Psoas muscle (tissue), 7 donors: ENCODE measurements at regions not wholly inside any gene's neighbourhood (a gene's known extent, or its start where the extent isn't known, plus 50 kb on each side); places are given as distances from the start of the nearest gene placed in this dataset.

Experiments used
- ATAC-seq, 4 donors: fragments of 200-7000 bp; cut with Tn5 transposase; one replicate each; pipeline ENCODE4 v1.9.1; 2020; ENCODE audit warnings: moderate library complexity in 3 of 4, mild to moderate bottlenecking in 2 of 4
- DNase-seq, 2 donors: peaks; one replicate each; pipeline ENCODE4 v3.0.0-alpha.2; 2020
- H3K27ac ChIP-seq: fragments of 200-600 bp; one replicate; pipeline ENCODE4 v1.8.0; 2022
- H3K27me3 ChIP-seq, 3 donors: fragments of 200-600 bp in 1 of 3; one replicate each; pipeline versions ENCODE4 v1.6.1 to v1.8.0; 2013 to 2022; ENCODE audit warnings: low read length in 2 of 3, mild to moderate bottlenecking in 2 of 3, moderate library complexity in 1 of 3; ENCODE audit not compliant: insufficient read depth in 3 of 3
- H3K36me3 ChIP-seq, 2 donors: fragments of 200-600 bp in 1 of 2; one replicate each; pipeline versions ENCODE4 v1.6.1 to v1.8.0; 2013 to 2022; ENCODE audit warnings: low read depth in 1 of 2, mild to moderate bottlenecking in 1 of 2, moderate library complexity in 1 of 2; ENCODE audit not compliant: insufficient read depth in 1 of 2
- H3K4me1 ChIP-seq: fragments of 200-600 bp; one replicate; pipeline ENCODE4 v1.8.0; 2022
- H3K4me3 ChIP-seq: fragments of 200-600 bp; one replicate; pipeline ENCODE4 v1.8.0; 2022; ENCODE audit warnings: mild to moderate bottlenecking
- H3K9me3 ChIP-seq: fragments of 200-600 bp; one replicate; pipeline ENCODE4 v1.8.0; 2022
- WGBS, 3 donors: extraction: QIAGEN DNeasy Blood & Tissue Kit; methylation state at CpG; one replicate each; pipeline versions ENCODE4 v1.1.6 to v1.1.7; 2013; 5-methylcytosine and 5-hydroxymethylcytosine counted together
- intact Hi-C, 2 donors: fragments of 100-400 bp; cut with DNase I; formaldehyde crosslinking; loops; one replicate each; pipeline versions ENCODE4 v1.11.0 to v1.14.2; 2022
- TF ChIP-seq, protein P1 (sequence below): fragments of 200-600 bp; IDR thresholded peaks from one replicate; pipeline ENCODE4 v1.8.0; 2022; ENCODE audit warnings: antibody characterized with exemption
- donor health status: healthy with polysubstance abuse.
- donor health status: DM: no; HTN: no; CAD: no; lungs with moderate emphysema.
- donor health status: Bipolar disorder and iron deficiency.
- donor health status: healthy.
- donor health status: DM: yes; HTN: yes; CAD: no.
- donor health status: DM: no; HTN: no; CAD: no.
- donor health status: DM: yes; HTN: yes; CAD: no.

DNA sequence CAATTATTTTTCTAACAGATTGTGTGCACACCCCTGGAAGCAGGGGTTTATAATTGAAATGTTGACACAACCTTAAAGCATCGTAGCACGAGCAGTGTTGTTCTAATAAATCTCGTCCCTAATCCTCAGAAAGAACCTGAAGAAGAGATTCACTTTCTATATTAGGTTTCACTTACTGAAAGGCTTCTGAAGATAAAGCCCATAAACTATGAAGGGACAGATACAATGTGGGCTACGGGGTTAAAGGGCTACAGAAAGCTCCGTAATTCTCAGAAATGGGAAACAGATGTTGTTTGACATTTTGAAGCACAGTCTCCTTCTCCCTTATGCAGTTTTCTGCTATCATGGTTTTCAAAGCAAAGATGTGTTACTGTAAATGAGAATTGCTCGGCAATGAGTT, 479.6 kb downstream of the GATA3 start:
- no peak for ATAC-seq
- 20% methylated on average over 6 of the region's 6 CpGs for WGBS, 3 donors
- no peak overlapping the region for H3K4me3 ChIP-seq
- no peaks in the 10 kb centered on the region for H3K4me1 ChIP-seq
- peaks cover 4% of the 10 kb centered on the region for H3K9me3 ChIP-seq
- no peak overlapping the region for H3K27ac ChIP-seq
- no peaks in the 10 kb centered on the region for H3K27me3 ChIP-seq
- no peak for DNase-seq
- intact Hi-C loops: no loop called here
- no peaks in the 10 kb centered on the region for H3K36me3 ChIP-seq
- TF ChIP-seq, protein P1, sequence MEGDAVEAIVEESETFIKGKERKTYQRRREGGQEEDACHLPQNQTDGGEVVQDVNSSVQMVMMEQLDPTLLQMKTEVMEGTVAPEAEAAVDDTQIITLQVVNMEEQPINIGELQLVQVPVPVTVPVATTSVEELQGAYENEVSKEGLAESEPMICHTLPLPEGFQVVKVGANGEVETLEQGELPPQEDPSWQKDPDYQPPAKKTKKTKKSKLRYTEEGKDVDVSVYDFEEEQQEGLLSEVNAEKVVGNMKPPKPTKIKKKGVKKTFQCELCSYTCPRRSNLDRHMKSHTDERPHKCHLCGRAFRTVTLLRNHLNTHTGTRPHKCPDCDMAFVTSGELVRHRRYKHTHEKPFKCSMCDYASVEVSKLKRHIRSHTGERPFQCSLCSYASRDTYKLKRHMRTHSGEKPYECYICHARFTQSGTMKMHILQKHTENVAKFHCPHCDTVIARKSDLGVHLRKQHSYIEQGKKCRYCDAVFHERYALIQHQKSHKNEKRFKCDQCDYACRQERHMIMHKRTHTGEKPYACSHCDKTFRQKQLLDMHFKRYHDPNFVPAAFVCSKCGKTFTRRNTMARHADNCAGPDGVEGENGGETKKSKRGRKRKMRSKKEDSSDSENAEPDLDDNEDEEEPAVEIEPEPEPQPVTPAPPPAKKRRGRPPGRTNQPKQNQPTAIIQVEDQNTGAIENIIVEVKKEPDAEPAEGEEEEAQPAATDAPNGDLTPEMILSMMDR: no peak

DNA sequence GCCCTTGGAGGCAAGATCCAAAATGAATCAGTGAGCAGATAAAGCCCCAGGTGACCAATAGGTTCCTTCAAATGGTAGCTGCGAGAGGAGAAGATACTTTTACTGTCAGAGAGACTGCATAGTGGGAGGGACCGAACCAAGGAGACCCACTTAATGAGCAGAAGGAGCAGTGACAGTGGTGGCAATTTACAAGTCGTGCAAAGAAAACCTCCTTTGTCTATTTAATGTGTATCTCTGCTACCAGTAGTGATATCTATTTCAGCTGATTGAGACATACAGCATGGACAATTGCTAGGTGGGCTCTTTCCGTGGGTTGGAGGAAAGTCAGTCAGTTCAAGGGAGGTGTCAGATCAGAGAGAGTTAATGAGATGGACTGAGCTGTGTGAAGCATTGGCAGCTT, 480.4 kb downstream of the GATA3 start:
- Histone ChIP-seq H3K27me3 (no peaks in the 10 kb centered on the region), H3K9me3 (peaks cover 4% of the 10 kb centered on the region), H3K27ac (no peak overlapping the region), H3K36me3 (no peaks in the 10 kb centered on the region), H3K4me3 (no peak overlapping the region), H3K4me1 (no peaks in the 10 kb centered on the region)
- DNase-seq (no peak), ATAC-seq (no peak)
- TF ChIP-seq, protein P1: no peak
- intact Hi-C loops: no loop called here
- 49 to 59% (median 50%) methylated on average over 4 of the region's 4 CpGs for WGBS, 3 donors

DNA sequence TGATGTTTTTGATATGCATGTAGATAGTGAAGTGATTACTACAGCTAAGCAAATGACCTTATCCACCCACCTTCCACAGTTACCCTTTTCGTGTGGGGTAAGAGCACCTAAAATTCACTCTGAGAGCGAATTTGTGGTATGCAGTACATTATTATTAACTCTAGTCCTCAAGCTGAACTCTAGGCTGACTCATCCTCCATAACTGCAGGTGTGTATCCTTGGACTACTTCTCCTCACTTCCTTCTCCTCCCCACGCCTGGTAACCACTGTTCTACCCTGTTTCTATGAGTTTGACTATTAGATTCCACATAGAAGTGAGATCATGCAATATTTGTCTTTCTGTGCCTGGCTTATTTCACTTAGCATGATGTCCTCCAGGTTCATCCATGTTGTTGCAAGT, 484.6 kb downstream of the GATA3 start:
- no peaks in the 10 kb centered on the region for H3K4me1 ChIP-seq
- H3K27me3 ChIP-seq: no peaks in the 10 kb centered on the region
- intact Hi-C loops: no loop called here
- no peak overlapping the region for H3K27ac ChIP-seq
- no peak overlapping the region for H3K4me3 ChIP-seq
- no peak for ATAC-seq
- DNase-seq: no peak
- 65 to 72% (median 69%) methylated on average over 3 of the region's 3 CpGs for WGBS, 3 donors
- H3K9me3 ChIP-seq: peaks cover 4% of the 10 kb centered on the region
- no peaks in the 10 kb centered on the region for H3K36me3 ChIP-seq
- TF ChIP-seq, protein P1: no peak

DNA sequence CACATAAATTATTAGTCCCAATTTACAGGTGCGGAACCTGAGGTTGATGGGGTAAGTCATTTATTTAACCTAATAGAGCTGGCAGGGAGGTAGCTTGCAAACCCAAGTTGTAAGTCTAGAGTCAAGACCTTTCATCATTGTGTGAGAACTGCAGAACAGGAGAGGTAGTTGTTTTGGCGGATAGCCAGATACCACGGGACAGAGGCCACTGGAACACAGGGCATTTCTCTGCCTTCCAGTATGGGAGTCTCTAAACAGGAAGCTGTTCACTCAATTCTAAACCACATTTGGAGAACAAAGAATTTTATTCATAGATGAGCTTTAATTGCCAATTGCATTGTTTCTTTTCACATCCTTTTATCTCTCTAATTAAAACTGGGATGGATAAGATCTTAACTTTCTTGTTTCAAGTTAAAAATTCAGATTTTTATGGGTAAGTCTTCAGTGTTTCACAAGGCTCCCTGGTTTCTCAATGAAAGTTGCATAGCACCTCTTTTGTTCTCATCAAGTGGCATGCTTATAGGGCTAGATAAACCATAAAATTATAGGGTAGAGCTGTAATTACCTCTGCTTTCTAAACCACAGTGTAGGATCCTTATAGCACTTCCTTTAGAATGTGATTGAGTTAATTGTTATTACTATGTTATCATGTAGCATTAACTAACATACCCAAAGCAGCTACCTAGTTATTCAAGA, 489.0 kb downstream of the GATA3 start:
- peaks cover 4% of the 10 kb centered on the region for H3K9me3 ChIP-seq
- H3K36me3 ChIP-seq: no peaks in the 10 kb centered on the region
- no peak overlapping the region for H3K4me3 ChIP-seq
- H3K4me1 ChIP-seq: no peaks in the 10 kb centered on the region
- ATAC-seq (no peak), DNase-seq (no peak)
- 58 to 67% (median 65%) methylated on average over 3 of the region's 3 CpGs for WGBS, 3 donors
- TF ChIP-seq, protein P1: no peak
- H3K27ac ChIP-seq: no peak overlapping the region
- no peaks in the 10 kb centered on the region for H3K27me3 ChIP-seq
- intact Hi-C loops: no loop called here

DNA sequence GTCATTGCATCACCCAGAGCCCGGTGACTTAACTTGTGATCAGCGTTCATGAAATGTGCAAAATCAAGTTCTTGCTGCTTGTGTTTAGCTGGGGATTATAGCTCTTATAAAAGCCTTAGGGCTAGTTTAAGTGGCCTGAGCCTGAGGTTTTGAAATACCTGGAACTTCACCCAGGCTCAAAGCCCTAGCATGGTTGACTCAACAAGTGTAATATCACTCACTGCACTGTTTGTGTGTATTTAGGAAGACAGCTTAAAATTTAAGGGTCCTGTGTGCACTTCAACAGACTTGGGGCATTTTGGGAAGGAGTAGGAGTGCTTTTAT, 489.5 kb downstream of the GATA3 start:
- DNase-seq (no peak), ATAC-seq (no peak)
- TF ChIP-seq, protein P1: no peak

More for the DNA sequence above, 489.5 kb downstream of the GATA3 start:
- H3K4me3 ChIP-seq: no peak overlapping the region
- no peaks in the 10 kb centered on the region for H3K27me3 ChIP-seq
- H3K27ac ChIP-seq: no peak overlapping the region
- WGBS, 3 donors: 81 to 89% (median 86%) methylated on average over 2 of the region's 2 CpGs
- peaks cover under 1% of the 10 kb centered on the region for H3K9me3 ChIP-seq
- intact Hi-C loops: no loop called here
- H3K36me3 ChIP-seq: no peaks in the 10 kb centered on the region
- H3K4me1 ChIP-seq: no peaks in the 10 kb centered on the region
